Thymus (tissue), 11 donors: ENCODE measurements at regions not wholly inside any gene's neighbourhood (a gene's known extent, or its start where the extent isn't known, plus 50 kb on each side); places are given as distances from the start of the nearest gene placed in this dataset.

Experiments used
- DNase-seq, 9 donors: peaks; one replicate each; pipeline ENCODE4 v3.0.0-alpha.2; 2013; ENCODE audit warnings: low spot score in 9 of 9, low read depth in 6 of 9, missing footprints in 1 of 9
- H3K27ac ChIP-seq, 2 donors: one replicate each; pipeline ENCODE4 v1.5.1; 2013; ENCODE audit warnings: control low read depth in 1 of 2, low read depth in 1 of 2, low read length in 1 of 2, mild to moderate bottlenecking in 1 of 2, moderate library complexity in 1 of 2
- H3K27me3 ChIP-seq, 2 donors: one replicate each; pipeline ENCODE4 v1.5.1; 2013; ENCODE audit warnings: low read length in 1 of 2; ENCODE audit not compliant: control insufficient read depth in 2 of 2, insufficient read depth in 1 of 2
- H3K36me3 ChIP-seq, 2 donors: one replicate each; pipeline ENCODE4 v1.5.1; 2013; ENCODE audit warnings: low read length in 1 of 2, mild to moderate bottlenecking in 1 of 2, moderate library complexity in 1 of 2; ENCODE audit not compliant: control insufficient read depth in 2 of 2, insufficient read depth in 2 of 2
- H3K4me1 ChIP-seq, 2 donors: one replicate each; pipeline ENCODE4 v1.5.1; 2013; ENCODE audit warnings: low read length in 2 of 2; ENCODE audit not compliant: control insufficient read depth in 2 of 2, insufficient read depth in 2 of 2
- H3K4me3 ChIP-seq, 2 donors: one replicate each; pipeline ENCODE4 v1.5.1; 2013; ENCODE audit warnings: low read length in 2 of 2, control low read depth in 1 of 2, mild to moderate bottlenecking in 1 of 2
- H3K9me3 ChIP-seq, 2 donors: one replicate each; pipeline ENCODE4 v1.5.1; 2013; ENCODE audit warnings: low read length in 1 of 2, mild to moderate bottlenecking in 1 of 2; ENCODE audit not compliant: control insufficient read depth in 2 of 2, insufficient read depth in 1 of 2
- WGBS: extraction: QIAGEN DNeasy Blood & Tissue Kit; methylation state at CpG from one replicate; pipeline ENCODE4 v1.1.7; 2013; 5-methylcytosine and 5-hydroxymethylcytosine counted together
- donor health status: healthy.

GRCh38 chr2:105150231-105150630 lies 91.3 kb upstream of the GPR45 start:
- no peaks in the 10 kb centered on the region for H3K4me1 ChIP-seq
- WGBS = 95% methylated on average over 3 of the region's 3 CpGs
- DNase-seq = no peak
- no peak overlapping the region for H3K27ac ChIP-seq
- H3K36me3 ChIP-seq = no peaks in the 10 kb centered on the region
- H3K4me3 ChIP-seq = no peak overlapping the region
- H3K27me3 ChIP-seq = peaks cover 3 to 26% of the 10 kb centered on the region in 2 donors
- H3K9me3 ChIP-seq = no peaks in the 10 kb centered on the region

GRCh38 chr2:105154119-105154818 lies 87.3 kb upstream of the GPR45 start:
- Histone ChIP-seq H3K4me1 (no peaks in the 10 kb centered on the region), H3K9me3 (no peaks in the 10 kb centered on the region), H3K27ac (no peak overlapping the region), H3K4me3 (no peak overlapping the region), H3K27me3 (no peaks in the 10 kb centered on the region), H3K36me3 (no peaks in the 10 kb centered on the region)
- WGBS = 77% methylated on average over 5 of the region's 5 CpGs
- DNase-seq = no peak

- 92% methylated on average over 2 of the region's 2 CpGs for WGBS
- Histone ChIP-seq H3K9me3 (no peaks in the 10 kb centered on the region), H3K36me3 (no peaks in the 10 kb centered on the region), H3K27ac (no peak overlapping the region), H3K4me1 (no peaks in the 10 kb centered on the region), H3K27me3 (no peaks in the 10 kb centered on the region), H3K4me3 (no peak overlapping the region)
- no peak for DNase-seq
Measured at GRCh38 chr2:105156166-105156565, 85.4 kb upstream of the GPR45 start.

- no peaks in the 10 kb centered on the region for H3K36me3 ChIP-seq
- no peak for DNase-seq
- no peak overlapping the region for H3K27ac ChIP-seq
Measured at GRCh38 chr2:105158002-105158401, 83.5 kb upstream of the GPR45 start.

GRCh38 chr2:105166688-105167087 lies 74.9 kb upstream of the GPR45 start:
- peaks cover 0 to 5% of the 10 kb centered on the region in 2 donors for H3K27me3 ChIP-seq
- no peak overlapping the region for H3K4me3 ChIP-seq
- H3K4me1 ChIP-seq = no peaks in the 10 kb centered on the region
- no peaks in the 10 kb centered on the region for H3K36me3 ChIP-seq
- H3K9me3 ChIP-seq = no peaks in the 10 kb centered on the region
- no peak for DNase-seq
- H3K27ac ChIP-seq = no peak overlapping the region
- WGBS = 82% methylated on average over 2 of the region's 2 CpGs

More at GRCh38 chr2:105158002-105158401, 83.5 kb upstream of the GPR45 start:
- Histone ChIP-seq H3K27me3 (no peaks in the 10 kb centered on the region), H3K4me3 (no peak overlapping the region), H3K9me3 (no peaks in the 10 kb centered on the region), H3K4me1 (no peaks in the 10 kb centered on the region)

- Histone ChIP-seq H3K27ac (no peak overlapping the region), H3K4me3 (no peak overlapping the region), H3K36me3 (no peaks in the 10 kb centered on the region), H3K27me3 (peaks cover 0 to 5% of the 10 kb centered on the region in 2 donors), H3K4me1 (no peaks in the 10 kb centered on the region), H3K9me3 (no peaks in the 10 kb centered on the region)
- no peak for DNase-seq
- 79% methylated on average over 5 of the region's 5 CpGs for WGBS
Measured at GRCh38 chr2:105168543-105168942, 73.0 kb upstream of the GPR45 start.

GRCh38 chr2:105175231-105175630 lies 66.3 kb upstream of the GPR45 start:
- Histone ChIP-seq H3K36me3 (no peaks in the 10 kb centered on the region), H3K4me1 (no peaks in the 10 kb centered on the region), H3K4me3 (no peak overlapping the region), H3K27ac (no peak overlapping the region), H3K27me3 (peaks cover 0 to 13% of the 10 kb centered on the region in 2 donors), H3K9me3 (no peaks in the 10 kb centered on the region)
- no peak for DNase-seq
- WGBS = 35% methylated on average over 4 of the region's 4 CpGs

- H3K4me1 ChIP-seq = no peaks in the 10 kb centered on the region
- peaks cover 0 to 17% of the 10 kb centered on the region in 2 donors for H3K27me3 ChIP-seq
- H3K36me3 ChIP-seq = no peaks in the 10 kb centered on the region
- no peak for DNase-seq
- H3K4me3 ChIP-seq = no peak overlapping the region
- no peaks in the 10 kb centered on the region for H3K9me3 ChIP-seq
- H3K27ac ChIP-seq = no peak overlapping the region
- 81% methylated on average over 10 of the region's 10 CpGs for WGBS
Measured at GRCh38 chr2:105176429-105176828, 65.1 kb upstream of the GPR45 start.

- Histone ChIP-seq H3K9me3 (no peaks in the 10 kb centered on the region), H3K4me1 (no peaks in the 10 kb centered on the region), H3K27me3 (peaks cover 0 to 17% of the 10 kb centered on the region in 2 donors), H3K27ac (no peak overlapping the region), H3K36me3 (no peaks in the 10 kb centered on the region), H3K4me3 (no peak overlapping the region)
- WGBS = 76% methylated on average over 2 of the region's 2 CpGs
- no peak for DNase-seq
Measured at GRCh38 chr2:105177008-105177407, 64.5 kb upstream of the GPR45 start.
